Adrenal gland (tissue), 5 donors: ENCODE measurements at regions not wholly inside any gene's neighbourhood (a gene's known extent, or its start where the extent isn't known, plus 50 kb on each side); places are given as distances from the start of the nearest gene placed in this dataset.

Source experiments
- CTCF ChIP-seq, 6 experiments: fragments of 450-650 bp in 4 of 6; fragments of 200-600 bp in 2 of 6; sonication (generic) in 1 of 6; IDR thresholded peaks; 1 replicate in 5 of 6; 2 replicates in 1 of 6; pipeline versions ENCODE4 v1.5.1 to v1.8.0; 2016 to 2021; ENCODE audit warnings: antibody characterized with exemption in 6 of 6, mild to moderate bottlenecking in 2 of 6, moderate library complexity in 1 of 6
- POLR2A ChIP-seq, 2 donors: fragments of 450-650 bp; IDR thresholded peaks; one replicate each; pipeline ENCODE4 v1.6.1; 2017; ENCODE audit warnings: antibody characterized with exemption in 2 of 2, mild to moderate bottlenecking in 2 of 2, moderate library complexity in 1 of 2
- donor health status: DM: no; HTN: no; CAD: no.

GRCh38 chr6:25175681-25176080 is 103.5 kb upstream of the CARMIL1 start:
- TF ChIP-seq CTCF (IDR thresholded peaks at IDR 0.05), result no peak
- no peak for TF ChIP-seq POLR2A (IDR thresholded peaks at IDR 0.05)
